OCI-LY7 (cell line): ENCODE measurements at regions not wholly inside any gene's neighbourhood (a gene's known extent, or its start where the extent isn't known, plus 50 kb on each side); places are given as distances from the start of the nearest gene placed in this dataset.
"Not testable (repeated sequence)": the region's sequence is repeated elsewhere in the genome, so short reads cannot be mapped to it uniquely, and the experiment has no call there.

ENCODE experiments used
- BruUV-seq: library from RNA; stranded (reverse); fragments of 400-500 nt; replicated peaks from 2 replicates; lab custom pipeline; 2021; lab: Mats Ljungman, UMichigan
- CTCF ChIA-PET: fragments of 300-600 bp; sonication (Branson Sonifier 250); formaldehyde crosslinking; loops from one replicate; lab custom pipeline; 2022; ENCODE audit warnings: antibody characterized with exemption; ENCODE audit not compliant: unreplicated experiment; lab: Charles Lee
- POLR2A ChIA-PET: fragments of 300-600 bp; sonication (Branson Sonifier 250); formaldehyde crosslinking; loops from one replicate; lab custom pipeline; 2022; ENCODE audit warnings: antibody characterized with exemption; lab: Charles Lee
- DNase-seq: peaks from one replicate; pipeline ENCODE4 v3.0.0-alpha.2; 2015; ENCODE audit warnings: low spot score
- H2AFZ ChIP-seq: fragments of 200-600 bp; sonication (generic), shearing (Covaris generic); 2 replicates; pipeline ENCODE4 v1.6.1; 2014; ENCODE audit warnings: mild to moderate bottlenecking, antibody characterized with exemption, low read length, moderate library complexity
- H3K27ac ChIP-seq: fragments of 200-600 bp; sonication (generic); 2 replicates; pipeline ENCODE4 v1.5.1; 2014; ENCODE audit warnings: mixed run types, low read depth, mild to moderate bottlenecking, moderate library complexity, low read length, inconsistent platforms; ENCODE audit not compliant: poor library complexity, severe bottlenecking
- H3K36me3 ChIP-seq: fragments of 200-600 bp; sonication (generic); 2 replicates; pipeline ENCODE4 v1.6.1; 2014; ENCODE audit warnings: mild to moderate bottlenecking, antibody characterized with exemption, low read length, moderate library complexity, mixed read lengths; ENCODE audit not compliant: insufficient read depth
- H3K4me1 ChIP-seq: fragments of 200-600 bp; sonication (generic); 2 replicates; pipeline ENCODE4 v1.5.1; 2014; ENCODE audit warnings: mild to moderate bottlenecking, low read length; ENCODE audit not compliant: insufficient read depth, poor library complexity, severe bottlenecking
- H3K4me2 ChIP-seq: fragments of 200-600 bp; sonication (generic); 2 replicates; pipeline ENCODE4 v1.6.1; 2014; ENCODE audit warnings: mild to moderate bottlenecking, low read length
- H3K4me3 ChIP-seq: fragments of 200-600 bp; sonication (generic); 2 replicates; pipeline ENCODE4 v1.5.1; 2014; ENCODE audit warnings: mild to moderate bottlenecking, low read depth, low read length; ENCODE audit not compliant: poor library complexity, severe bottlenecking
- H3K79me2 ChIP-seq: fragments of 200-600 bp; sonication (generic); 2 replicates; pipeline ENCODE4 v1.6.1; 2016; ENCODE audit warnings: low read depth, mild to moderate bottlenecking, low read length, moderate library complexity, mixed read lengths; ENCODE audit not compliant: insufficient read depth
- H3K9me2 ChIP-seq: fragments of 200-600 bp; sonication (generic); 2 replicates; pipeline ENCODE4 v1.6.1; 2016; ENCODE audit warnings: mild to moderate bottlenecking, low read length, mixed read lengths; ENCODE audit not compliant: insufficient read depth
- H3K9me3 ChIP-seq: fragments of 200-600 bp; sonication (generic); 2 replicates; pipeline ENCODE4 v1.6.1; 2014; ENCODE audit warnings: mild to moderate bottlenecking, mixed run types, low read length, mixed read lengths
- H4K20me1 ChIP-seq: fragments of 200-600 bp; sonication (generic); 2 replicates; pipeline ENCODE4 v1.6.1; 2014; ENCODE audit warnings: mild to moderate bottlenecking, antibody characterized with exemption, low read length, moderate library complexity, mixed read lengths; ENCODE audit not compliant: insufficient read depth
- CTCF ChIP-seq: fragments of 200-600 bp; sonication (generic); conservative IDR thresholded peaks from 2 replicates; pipeline ENCODE4 v1.5.1; 2014; ENCODE audit warnings: mild to moderate bottlenecking, antibody characterized with exemption, low read length, moderate library complexity, mixed read lengths
- EZH2phosphoT487 ChIP-seq: fragments of 200-600 bp; sonication (generic); IDR thresholded peaks from 2 replicates; pipeline ENCODE4 v1.6.1; 2018; ENCODE audit warnings: low read depth, borderline replicate concordance, mild to moderate bottlenecking, mixed run types, antibody characterized with exemption, low read length, moderate library complexity, mixed read lengths
- intact Hi-C: fragments of 100-400 bp; cut with micrococcal nuclease; formaldehyde crosslinking; loops from one replicate; pipeline ENCODE4 v1.10.0; 2022; ENCODE audit not compliant: unreplicated experiment

DNA sequence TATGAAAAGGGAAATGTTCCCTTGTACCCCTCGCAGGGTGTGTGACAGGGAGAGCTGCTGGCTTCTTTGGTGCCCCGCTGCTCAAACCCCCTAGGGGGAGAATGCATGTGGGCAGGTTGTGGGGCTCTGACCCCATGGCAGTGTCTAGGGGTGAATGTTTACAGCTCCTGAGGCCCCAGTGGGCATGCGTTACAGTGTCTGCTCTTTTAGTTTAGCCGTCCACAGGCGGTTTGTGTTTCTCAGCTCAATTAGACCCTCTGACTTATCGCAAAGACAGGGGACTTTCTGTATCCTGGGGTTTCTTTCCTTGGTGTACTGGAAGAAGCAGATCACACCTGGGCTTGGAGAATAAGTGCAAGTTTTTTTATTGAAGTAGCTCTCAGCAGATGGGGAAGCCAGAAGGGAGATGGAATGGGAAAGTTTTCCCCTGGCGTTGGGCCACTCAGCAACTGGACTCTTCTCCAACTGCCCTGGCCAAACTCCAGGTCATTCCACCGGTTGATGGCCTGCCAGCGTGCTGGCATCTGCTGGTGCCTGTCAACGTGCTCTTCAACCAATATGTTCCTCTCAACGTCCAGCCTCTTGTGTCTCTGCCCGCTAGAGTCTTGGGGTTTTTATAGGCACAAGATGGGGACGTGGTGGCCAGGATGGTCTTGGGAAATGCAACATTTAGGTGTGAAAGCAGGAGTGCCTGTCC, 720.9 kb downstream of the FSCB start:
- ChIA-PET CTCF (no interaction called here), POLR2A (no interaction called here)
- intact Hi-C loops = no loop called here
- H3K4me3 ChIP-seq = no peak overlapping the region
- no peak for TF ChIP-seq CTCF
- no peak for TF ChIP-seq EZH2phosphoT487
- H3K36me3 ChIP-seq = no peaks in the 10 kb centered on the region
- no peak overlapping the region for H3K4me2 ChIP-seq
- no peak for DNase-seq
- BruUV-seq = no TSS peak
- no peak overlapping the region for H2AFZ ChIP-seq
- no peaks in the 10 kb centered on the region for H4K20me1 ChIP-seq
- H3K9me3 ChIP-seq = no peaks in the 10 kb centered on the region
- no peaks in the 10 kb centered on the region for H3K4me1 ChIP-seq
- H3K27ac ChIP-seq = no peak overlapping the region
- no peaks in the 10 kb centered on the region for H3K79me2 ChIP-seq
- no peaks in the 10 kb centered on the region for H3K9me2 ChIP-seq

GRCh38 chr14:43784432-43784831, 722.7 kb downstream of the FSCB start:
- CTCF ChIA-PET, H3K9me2 ChIP-seq, H3K79me2 ChIP-seq, POLR2A ChIA-PET, BruUV-seq, H3K4me3 ChIP-seq, H2AFZ ChIP-seq, H3K36me3 ChIP-seq, H3K4me1 ChIP-seq, DNase-seq, H3K4me2 ChIP-seq, H3K9me3 ChIP-seq, H3K27ac ChIP-seq, H4K20me1 ChIP-seq, intact Hi-C loops: not testable (repeated sequence)

GRCh38 chr14:43778937-43779639, 728.0 kb downstream of the FSCB start:
- no peak for TF ChIP-seq EZH2phosphoT487
- no peak for TF ChIP-seq CTCF
- Histone ChIP-seq H3K9me3 (no peaks in the 10 kb centered on the region), H3K4me2 (no peak overlapping the region), H3K27ac (no peak overlapping the region), H3K36me3 (no peaks in the 10 kb centered on the region), H3K9me2 (no peaks in the 10 kb centered on the region), H2AFZ (no peak overlapping the region), H3K4me3 (no peak overlapping the region), H4K20me1 (no peaks in the 10 kb centered on the region), H3K4me1 (no peaks in the 10 kb centered on the region), H3K79me2 (no peaks in the 10 kb centered on the region)
- BruUV-seq = no TSS peak
- intact Hi-C loops = no loop called here
- ChIA-PET POLR2A (no interaction called here), CTCF (no interaction called here)
- DNase-seq = no peak
